HG03457 (cell line): ENCODE measurements at regions not wholly inside any gene's neighbourhood (a gene's known extent, or its start where the extent isn't known, plus 50 kb on each side); places are given as distances from the start of the nearest gene placed in this dataset.
"Not testable (repeated sequence)": the region's sequence is repeated elsewhere in the genome, so short reads cannot be mapped to it uniquely, and the experiment has no call there.

Source experiments
- ATAC-seq: cut with Tn5 transposase; IDR thresholded peaks from one replicate; pipeline ENCODE4 v1.9.1; 2021; ENCODE audit warnings: moderate number of reproducible peaks; ENCODE audit not compliant: unreplicated experiment

DNA sequence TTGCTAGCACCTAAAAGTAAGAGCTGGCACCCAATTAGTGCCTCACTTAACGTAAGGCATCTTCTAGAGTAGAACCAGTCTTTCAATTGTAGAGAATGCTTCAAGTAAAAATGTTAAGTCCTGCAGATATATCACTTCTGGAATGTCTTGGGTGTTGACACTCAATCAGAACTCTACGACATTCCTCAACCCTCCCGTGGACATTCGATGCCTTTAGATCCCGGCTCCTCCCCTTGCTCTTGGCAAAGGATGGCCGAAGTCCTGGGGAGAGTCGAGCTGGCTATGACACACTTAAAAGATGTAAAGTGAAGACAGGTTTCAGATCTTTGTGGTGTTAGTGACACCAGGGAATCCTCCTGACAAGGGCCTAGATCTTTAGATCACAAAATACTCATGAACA lies 87.5 kb upstream of the ERCC6L2 start:
- ATAC-seq: no peak

- no peak for ATAC-seq
Measured at GRCh38 chr9:95785209-95785608, 90.3 kb upstream of the ERCC6L2 start.

- ATAC-seq: no peak
Measured at GRCh38 chr9:95784318-95784717, 91.2 kb upstream of the ERCC6L2 start.

DNA sequence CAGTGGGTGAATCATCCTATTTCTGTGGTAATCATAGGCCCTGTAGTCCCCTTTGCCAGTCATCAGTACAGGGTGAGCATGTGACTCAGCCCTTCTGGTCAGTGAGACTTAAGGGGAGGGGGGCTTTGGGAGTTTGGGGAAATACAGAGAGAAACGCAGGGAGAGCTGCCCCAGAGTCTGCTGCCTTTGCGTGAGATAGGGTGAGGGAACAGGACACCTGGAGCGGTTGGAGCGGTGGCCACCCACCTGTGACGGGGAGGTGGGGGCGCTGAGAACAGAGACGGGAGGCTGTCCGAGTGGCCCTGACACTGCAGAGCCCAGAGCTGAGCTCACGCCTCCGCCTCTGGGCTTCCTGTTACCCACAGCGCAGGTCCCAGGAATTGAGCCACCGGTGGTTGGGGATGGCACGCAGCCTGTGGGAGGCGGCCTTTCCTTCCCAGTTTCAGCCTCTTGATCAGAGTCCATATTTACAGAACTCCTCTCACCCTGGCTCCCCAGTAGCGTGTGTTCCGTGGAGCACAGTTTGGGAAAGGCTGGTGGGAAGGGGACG lies 92.0 kb upstream of the ERCC6L2 start:
- ATAC-seq: no peak

- no peak for ATAC-seq
Measured at GRCh38 chr9:95780751-95781150, 94.7 kb upstream of the ERCC6L2 start.

DNA sequence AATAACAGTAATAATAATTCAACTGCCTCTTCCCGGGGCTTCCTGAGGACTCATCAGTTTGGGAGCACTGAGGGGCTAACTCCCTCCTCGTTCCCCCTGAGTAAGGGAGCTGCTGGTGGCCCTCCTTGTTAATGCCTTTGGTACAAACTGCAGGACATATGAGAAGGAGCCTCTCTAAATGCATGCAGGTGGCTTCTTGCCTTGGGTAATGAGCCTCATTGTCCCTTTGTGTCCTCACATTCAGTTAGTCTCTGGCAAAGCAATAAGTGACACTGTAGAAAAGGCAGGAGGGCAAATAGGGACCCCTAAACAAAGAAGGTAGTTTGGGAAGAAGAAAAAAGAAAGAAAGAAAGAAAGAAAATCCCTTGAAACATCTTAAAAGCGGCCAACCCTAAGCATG lies 95.4 kb upstream of the ERCC6L2 start:
- ATAC-seq: no peak

DNA sequence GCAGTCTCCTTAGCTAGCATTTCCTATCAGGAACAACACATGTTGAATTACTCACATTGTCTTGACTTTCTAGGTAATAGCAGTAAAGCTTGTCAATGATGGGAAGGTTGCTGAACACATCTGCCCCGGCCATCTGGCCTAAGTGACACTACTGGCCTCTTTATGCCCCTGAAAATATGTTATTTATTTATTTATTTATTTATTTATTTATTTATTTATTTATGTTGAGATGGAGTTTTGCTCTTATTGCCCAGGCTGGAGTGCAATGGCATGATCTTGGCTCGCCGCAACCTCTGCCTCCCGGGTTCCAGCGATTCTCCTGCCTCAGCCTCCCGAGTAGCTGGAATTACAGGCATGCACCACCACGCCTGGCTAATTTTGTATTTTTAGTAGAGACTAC lies 95.9 kb upstream of the ERCC6L2 start:
- ATAC-seq: not testable (repeated sequence)

DNA sequence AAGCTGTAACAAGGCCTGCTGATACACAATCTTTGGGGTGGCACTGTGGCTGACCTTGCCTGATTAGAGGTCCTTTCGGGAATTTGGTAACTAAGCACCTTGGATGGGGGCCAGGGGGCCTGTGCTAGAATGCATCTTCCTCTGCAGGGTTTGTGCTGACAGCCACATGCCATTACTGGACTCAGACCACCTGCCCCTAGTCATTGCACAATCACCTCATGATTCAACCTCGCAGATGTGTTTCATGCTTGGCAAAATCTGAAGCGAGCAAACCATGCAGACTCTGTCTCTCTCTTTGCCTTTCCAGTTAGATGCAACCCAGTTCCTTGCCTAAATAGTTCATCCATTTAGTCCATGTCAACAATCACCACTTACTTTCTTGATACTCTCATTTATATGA lies 96.5 kb upstream of the ERCC6L2 start:
- no peak for ATAC-seq

- no peak for ATAC-seq
Measured at GRCh38 chr9:95777136-95777535, 98.4 kb upstream of the ERCC6L2 start.

DNA sequence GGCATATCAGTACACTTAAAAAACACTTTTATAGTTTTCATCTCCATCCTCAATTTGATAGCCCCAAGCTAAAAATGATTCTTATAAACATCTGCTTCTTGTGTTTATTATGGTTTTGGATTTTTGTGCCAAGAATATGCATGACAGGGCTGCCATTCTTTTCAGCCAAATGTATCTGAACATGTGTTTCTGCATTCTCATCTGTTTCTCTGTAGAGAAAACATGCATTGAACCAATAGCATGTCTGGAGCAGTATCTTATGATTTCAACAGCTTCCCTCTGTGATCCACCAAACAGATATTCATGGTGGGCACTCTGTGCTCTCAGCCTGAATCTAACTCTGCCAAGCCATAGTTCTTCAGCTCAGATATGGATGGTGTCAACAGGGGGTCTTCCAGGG lies 99.3 kb upstream of the ERCC6L2 start:
- no peak for ATAC-seq

GRCh38 chr9:95775191-95775590 lies 100.3 kb upstream of the ERCC6L2 start:
- ATAC-seq: no peak

DNA sequence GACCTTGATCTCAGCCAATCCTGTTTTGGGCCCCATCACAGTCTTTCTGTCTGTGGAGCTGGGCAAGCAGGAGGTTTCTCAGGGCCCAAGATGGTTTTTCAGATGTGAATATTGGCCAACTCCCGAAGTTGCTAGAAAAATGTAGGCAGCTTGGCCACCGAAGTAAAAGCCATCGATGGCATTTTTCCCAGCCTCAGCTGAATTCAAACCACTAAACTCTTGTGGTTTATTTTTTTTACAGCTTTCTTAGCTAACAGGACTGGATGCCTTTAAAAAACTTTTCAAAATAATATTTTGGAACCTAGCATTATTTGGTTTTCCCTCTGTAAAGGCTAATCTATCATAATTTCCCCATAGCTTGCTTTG lies 102.5 kb upstream of the ERCC6L2 start:
- ATAC-seq: no peak

- no peak for ATAC-seq
Measured at GRCh38 chr9:95772320-95773052, 103.0 kb upstream of the ERCC6L2 start.

- ATAC-seq: no peak
Measured at GRCh38 chr9:95771556-95772246, 103.8 kb upstream of the ERCC6L2 start.

- no peak for ATAC-seq
Measured at GRCh38 chr9:95770653-95771131, 104.8 kb upstream of the ERCC6L2 start.

GRCh38 chr9:95769909-95770433 lies 105.5 kb upstream of the ERCC6L2 start:
- no peak for ATAC-seq

DNA sequence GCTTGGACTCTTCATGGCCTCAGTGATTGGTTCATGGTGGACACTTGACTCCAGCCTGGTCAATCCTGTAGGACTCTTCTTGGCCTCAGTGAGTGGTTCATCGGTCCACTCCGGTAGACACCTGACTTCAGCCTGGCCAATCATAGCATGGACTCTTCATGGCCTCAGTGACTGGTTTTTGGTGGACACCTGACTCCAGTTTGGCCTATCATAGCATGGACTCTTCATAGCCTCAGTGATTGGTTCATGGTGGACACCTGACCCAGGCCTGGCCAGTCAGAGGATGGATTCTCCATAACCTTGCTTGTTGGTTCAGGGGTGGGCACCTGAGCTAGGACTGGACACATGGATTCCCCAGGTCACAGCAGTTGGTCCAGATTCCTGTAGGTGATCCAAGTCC lies 106.0 kb upstream of the ERCC6L2 start:
- ATAC-seq: no peak

GRCh38 chr9:95766906-95767305 lies 108.6 kb upstream of the ERCC6L2 start:
- ATAC-seq: no peak

DNA sequence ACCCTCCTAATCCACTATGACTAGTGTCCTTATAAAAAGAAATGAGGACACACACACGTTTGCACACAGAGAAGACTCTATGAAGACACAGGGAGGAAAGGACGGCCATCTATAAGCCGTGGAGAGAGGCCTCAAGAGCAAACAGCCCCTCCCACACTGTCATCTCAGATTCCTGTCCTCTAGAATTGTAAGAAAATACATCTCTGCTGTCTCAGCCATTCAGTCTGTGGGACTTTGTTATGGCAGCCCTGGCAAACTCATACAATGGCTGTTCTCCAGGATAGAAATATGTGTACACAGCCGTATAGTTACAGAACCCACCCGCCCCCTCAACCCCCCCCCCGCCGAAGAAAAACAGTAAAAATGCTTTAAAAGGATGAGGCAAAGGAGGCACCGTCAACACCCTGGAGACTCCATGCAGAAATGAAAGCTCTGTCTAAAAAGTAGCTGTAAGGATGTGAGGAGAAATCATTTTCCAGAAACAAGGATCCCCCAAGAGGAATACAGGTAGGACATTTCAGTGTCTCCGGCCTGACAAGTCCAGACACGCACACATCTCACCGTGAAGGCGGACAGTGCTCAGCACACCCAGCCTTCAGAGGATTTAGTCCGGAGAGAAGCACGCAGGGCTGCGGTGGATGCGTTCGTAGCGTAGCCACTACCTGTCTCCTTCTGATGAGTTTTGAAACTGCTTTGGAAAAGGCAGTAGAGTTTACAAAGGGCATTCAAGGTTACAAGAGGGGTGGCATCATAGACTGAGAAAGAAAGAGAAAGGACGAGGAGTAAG lies 110.8 kb upstream of the ERCC6L2 start:
- no peak for ATAC-seq

- no peak for ATAC-seq
Measured at GRCh38 chr9:95763983-95764382, 111.5 kb upstream of the ERCC6L2 start.

GRCh38 chr9:95763006-95763405 lies 112.5 kb upstream of the ERCC6L2 start:
- no peak for ATAC-seq
